ENCODE measurements at regions not wholly inside any gene's neighbourhood (a gene's known extent, or its start where the extent isn't known, plus 50 kb on each side); places are given as distances from the start of the nearest gene placed in this dataset.

DNA sequence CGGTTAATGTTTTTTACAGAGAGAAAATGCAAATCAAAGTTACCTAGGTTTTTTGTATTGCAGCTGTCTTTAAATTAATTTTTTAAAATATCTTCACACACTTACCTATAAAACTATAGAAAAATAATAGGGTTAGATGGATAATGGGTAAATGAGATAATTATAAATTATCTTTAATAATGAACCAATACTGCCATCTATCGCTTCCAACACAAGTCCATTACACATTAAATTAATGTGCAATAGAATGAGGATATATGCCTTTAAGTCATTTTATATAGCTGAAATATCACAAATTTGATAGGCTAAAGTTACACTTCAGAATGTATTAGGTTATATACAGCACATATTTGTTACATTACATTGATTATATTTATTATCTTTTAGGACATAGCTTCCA is 2212.8 kb downstream of the MRPL39 start:
- TF ChIP-seq, protein P1, sequence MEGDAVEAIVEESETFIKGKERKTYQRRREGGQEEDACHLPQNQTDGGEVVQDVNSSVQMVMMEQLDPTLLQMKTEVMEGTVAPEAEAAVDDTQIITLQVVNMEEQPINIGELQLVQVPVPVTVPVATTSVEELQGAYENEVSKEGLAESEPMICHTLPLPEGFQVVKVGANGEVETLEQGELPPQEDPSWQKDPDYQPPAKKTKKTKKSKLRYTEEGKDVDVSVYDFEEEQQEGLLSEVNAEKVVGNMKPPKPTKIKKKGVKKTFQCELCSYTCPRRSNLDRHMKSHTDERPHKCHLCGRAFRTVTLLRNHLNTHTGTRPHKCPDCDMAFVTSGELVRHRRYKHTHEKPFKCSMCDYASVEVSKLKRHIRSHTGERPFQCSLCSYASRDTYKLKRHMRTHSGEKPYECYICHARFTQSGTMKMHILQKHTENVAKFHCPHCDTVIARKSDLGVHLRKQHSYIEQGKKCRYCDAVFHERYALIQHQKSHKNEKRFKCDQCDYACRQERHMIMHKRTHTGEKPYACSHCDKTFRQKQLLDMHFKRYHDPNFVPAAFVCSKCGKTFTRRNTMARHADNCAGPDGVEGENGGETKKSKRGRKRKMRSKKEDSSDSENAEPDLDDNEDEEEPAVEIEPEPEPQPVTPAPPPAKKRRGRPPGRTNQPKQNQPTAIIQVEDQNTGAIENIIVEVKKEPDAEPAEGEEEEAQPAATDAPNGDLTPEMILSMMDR (IDR thresholded peaks at IDR 0.05; ENCODE audit: low read depth, low read length), result peak; percentile 29; the same call in 1 of the 2 replicates
- no peak for TF ChIP-seq EZH2phosphoT487 (IDR thresholded peaks at IDR 0.05; ENCODE audit: low read depth)

Data from OCI-LY3 (cell line).